Astrocyte of the cerebellum (primary cell): ENCODE measurements at regions not wholly inside any gene's neighbourhood (a gene's known extent, or its start where the extent isn't known, plus 50 kb on each side); places are given as distances from the start of the nearest gene placed in this dataset.

Experiments
- DNase-seq: peaks from one replicate; pipeline ENCODE4 v3.0.0-alpha.2; 2011; ENCODE audit warnings: low read depth
- H3K4me3 ChIP-seq: 2 replicates; pipeline ENCODE4 v1.5.1; 2011; ENCODE audit warnings: mild to moderate bottlenecking, low read depth, low read length, moderate library complexity
- in situ Hi-C: cut with HindIII; loops from 2 replicates; pipeline ENCODE4 v1.10.0; 2017; ENCODE audit warnings: low sequenced_read_pairs
- TF ChIP-seq, protein P1 (sequence below): IDR thresholded peaks from 2 replicates; pipeline ENCODE4 v1.5.1; 2012; ENCODE audit warnings: low read length, low read depth, moderate library complexity, mild to moderate bottlenecking; ENCODE audit errors: missing control alignments

DNA sequence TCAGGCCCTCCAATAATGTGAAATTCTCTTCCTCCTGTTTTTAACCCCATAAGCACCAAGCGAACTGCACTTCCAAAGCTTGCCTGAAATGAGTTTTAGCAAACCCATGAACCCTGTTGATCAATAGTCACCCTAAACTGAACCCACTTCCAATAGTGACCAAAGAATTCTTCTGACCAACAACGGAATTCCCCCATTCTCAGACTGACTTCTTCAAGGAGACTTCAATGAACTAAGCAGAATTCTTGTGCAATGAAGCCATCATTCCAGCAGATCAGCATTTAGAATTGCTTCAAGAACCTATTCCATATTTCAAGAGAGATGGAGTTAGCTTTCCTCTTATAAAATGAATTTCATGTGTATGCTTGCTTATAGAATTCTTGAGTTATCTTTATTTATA, 176.9 kb upstream of the FN1 start:
- no peak for DNase-seq
- H3K4me3 ChIP-seq = no peak overlapping the region
- TF ChIP-seq, protein P1, sequence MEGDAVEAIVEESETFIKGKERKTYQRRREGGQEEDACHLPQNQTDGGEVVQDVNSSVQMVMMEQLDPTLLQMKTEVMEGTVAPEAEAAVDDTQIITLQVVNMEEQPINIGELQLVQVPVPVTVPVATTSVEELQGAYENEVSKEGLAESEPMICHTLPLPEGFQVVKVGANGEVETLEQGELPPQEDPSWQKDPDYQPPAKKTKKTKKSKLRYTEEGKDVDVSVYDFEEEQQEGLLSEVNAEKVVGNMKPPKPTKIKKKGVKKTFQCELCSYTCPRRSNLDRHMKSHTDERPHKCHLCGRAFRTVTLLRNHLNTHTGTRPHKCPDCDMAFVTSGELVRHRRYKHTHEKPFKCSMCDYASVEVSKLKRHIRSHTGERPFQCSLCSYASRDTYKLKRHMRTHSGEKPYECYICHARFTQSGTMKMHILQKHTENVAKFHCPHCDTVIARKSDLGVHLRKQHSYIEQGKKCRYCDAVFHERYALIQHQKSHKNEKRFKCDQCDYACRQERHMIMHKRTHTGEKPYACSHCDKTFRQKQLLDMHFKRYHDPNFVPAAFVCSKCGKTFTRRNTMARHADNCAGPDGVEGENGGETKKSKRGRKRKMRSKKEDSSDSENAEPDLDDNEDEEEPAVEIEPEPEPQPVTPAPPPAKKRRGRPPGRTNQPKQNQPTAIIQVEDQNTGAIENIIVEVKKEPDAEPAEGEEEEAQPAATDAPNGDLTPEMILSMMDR = no peak
- in situ Hi-C loops = loop anchor here (5.0 kb wide), 1 partner anchor 65 kb away; no protein-coding TSS in a partner anchor

DNA sequence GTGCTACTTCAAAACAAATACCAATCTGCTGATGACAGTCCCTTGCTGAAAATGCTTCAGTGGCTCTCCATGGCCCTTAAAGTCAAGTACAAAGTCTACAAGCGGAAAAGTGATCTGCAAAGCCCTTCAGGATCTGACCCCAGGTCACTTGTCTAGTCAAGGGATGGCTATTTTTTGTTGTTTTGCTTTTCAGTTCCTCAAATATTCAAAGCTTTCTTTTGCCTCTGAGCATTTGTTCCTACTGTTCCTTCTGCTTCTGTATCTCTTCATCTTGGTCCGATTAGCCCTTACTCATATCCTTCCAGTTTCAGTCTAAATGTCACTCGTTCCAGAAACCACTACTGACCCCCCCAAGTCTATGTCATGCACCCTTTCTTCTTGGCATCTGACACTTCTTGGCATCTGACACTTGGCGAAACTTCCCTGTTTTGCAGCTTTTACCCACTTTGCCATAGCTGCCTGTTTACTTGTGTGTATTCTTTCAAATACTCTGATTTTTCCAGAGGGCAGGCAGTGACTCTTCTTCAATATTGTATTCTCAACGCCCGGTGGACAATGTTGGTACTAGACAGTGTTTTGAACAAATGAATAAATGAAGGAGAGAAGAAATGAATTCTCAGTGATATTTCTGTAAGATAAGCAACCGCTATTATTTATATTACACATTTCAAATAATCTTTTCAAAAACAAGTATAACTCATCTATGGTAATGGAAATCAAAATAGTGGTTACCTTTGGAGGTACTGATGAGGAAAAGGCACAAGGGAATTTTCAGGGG, 175.9 kb upstream of the FN1 start:
- TF ChIP-seq, protein P1 = no peak
- in situ Hi-C loops = loop anchor here (5.0 kb wide), 1 partner anchor 66 kb away; no protein-coding TSS in a partner anchor
- H3K4me3 ChIP-seq = no peak overlapping the region

DNA sequence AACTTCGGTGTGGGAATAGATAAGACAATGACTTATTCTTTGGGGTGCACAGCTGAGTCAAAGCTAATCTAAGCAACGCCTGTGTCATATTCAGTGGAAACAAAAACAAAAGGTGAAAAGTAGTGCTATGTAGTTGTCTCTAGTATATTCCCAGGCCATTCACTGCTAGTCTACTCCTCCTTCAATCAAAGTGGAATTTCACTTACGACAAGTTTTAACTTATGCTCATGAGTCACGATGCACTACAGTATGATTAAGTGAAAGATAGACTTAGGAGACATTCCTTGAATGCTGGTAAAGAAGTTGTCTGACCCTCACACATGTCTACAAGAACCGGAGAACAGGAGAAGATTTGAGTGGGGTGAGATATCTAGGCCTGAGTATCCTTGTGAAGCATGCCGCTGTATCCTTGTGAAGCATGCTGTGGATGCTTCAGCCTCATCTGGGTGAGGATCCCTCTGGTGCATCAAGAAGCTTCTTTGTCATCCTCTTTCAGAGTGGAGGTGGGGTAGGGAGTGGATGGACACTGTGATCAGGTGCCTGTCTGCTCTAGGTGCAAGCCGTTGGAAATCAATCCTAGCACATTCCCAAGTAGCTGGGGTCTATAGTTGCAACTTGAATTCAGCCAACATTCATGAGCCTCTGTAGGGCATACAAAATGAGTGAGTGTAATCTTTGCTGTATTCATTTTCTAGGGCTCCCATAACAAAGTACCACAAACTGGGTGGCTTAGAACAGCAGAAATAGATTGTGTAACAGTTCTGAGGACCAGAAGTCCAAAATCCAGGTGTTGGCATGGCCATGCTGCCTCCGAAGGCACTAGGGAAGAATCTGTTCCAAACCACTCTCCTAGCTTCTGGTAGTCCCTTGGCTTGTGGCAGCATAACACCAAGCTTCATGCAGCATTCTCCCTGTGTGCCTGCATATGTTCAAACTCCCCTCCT, 173.5 kb upstream of the FN1 start:
- in situ Hi-C loops = loop anchor here (5.0 kb wide), 1 partner anchor 68 kb away; no protein-coding TSS in a partner anchor
- DNase-seq = no peak
- H3K4me3 ChIP-seq = no peak overlapping the region
- TF ChIP-seq, protein P1 = no peak

More for the DNA sequence above, 175.9 kb upstream of the FN1 start:
- no peak for DNase-seq

DNA sequence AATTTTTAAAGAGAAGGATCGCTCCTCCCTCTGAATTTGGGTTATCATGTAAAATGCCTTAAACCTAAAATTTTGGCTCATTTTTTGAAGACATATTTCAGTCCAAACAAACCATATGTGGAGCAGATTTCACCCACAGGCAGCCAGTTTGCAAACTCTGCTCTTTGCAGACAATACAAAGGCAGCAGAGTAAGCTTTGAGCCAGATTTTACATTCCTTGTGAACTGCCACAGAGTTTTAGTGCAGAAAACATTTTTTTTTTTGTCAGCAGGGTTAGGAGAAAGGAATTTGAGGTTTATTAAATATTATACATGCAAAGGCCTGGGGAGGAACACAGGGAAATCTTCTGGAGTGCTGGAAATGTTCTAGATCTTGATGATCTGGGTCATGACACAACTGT, 171.9 kb upstream of the FN1 start:
- in situ Hi-C loops = no loop called here
- no peak overlapping the region for H3K4me3 ChIP-seq
- peak; percentile 37 for DNase-seq
- TF ChIP-seq, protein P1 = no peak

DNA sequence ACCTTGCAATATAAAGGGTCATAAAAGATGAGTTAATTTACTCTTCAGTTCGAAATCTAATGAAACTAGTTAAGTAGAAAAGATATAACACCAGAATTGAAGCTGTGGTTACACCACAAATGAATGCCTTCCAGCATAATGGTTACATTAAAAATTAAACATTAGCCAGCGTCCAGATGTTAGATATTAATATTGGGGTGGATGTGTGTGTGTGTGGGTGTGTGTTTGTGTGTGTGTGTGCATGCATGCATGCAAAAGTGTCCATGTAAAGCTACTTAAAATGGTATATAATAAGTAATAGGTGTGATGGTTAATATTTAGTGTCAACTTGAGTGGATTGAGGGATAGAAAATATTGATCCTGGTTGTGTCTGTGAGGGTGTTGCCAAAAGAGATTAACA, 170.4 kb upstream of the FN1 start:
- TF ChIP-seq, protein P1 = no peak
- in situ Hi-C loops = no loop called here
- no peak overlapping the region for H3K4me3 ChIP-seq
- no peak for DNase-seq

DNA sequence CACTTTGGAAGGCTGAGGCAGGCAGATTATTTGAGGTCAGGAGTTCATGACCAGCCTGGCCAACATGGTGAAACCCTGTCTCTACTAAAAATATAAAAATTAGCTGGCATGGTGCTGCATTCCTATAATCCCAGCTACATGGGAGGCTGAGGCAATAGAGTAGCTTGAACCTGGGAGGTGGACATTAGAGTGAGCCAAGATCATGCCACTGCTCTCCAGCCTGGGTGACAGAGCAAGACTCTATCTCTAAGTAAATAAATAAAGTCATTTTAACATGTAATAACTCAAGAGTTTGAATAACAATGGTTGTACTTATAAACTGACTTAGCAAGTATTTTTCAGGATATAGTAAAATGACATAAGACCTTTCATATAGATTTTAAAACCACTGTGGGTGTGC, 169.3 kb upstream of the FN1 start:
- no peak for DNase-seq
- TF ChIP-seq, protein P1 = no peak
- in situ Hi-C loops = no loop called here
- H3K4me3 ChIP-seq = no peak overlapping the region
